GM18861 (cell line): ENCODE measurements at regions not wholly inside any gene's neighbourhood (a gene's known extent, or its start where the extent isn't known, plus 50 kb on each side); places are given as distances from the start of the nearest gene placed in this dataset.
"Not testable (repeated sequence)": the region's sequence is repeated elsewhere in the genome, so short reads cannot be mapped to it uniquely, and the experiment has no call there.

Source experiments
- ATAC-seq: cut with Tn5 transposase; IDR thresholded peaks from one replicate; pipeline ENCODE4 v1.9.1; 2021; ENCODE audit not compliant: unreplicated experiment

GRCh38 chr12:97005174-97005573 is 98.1 kb downstream of the NEDD1 start:
- no peak for ATAC-seq

GRCh38 chr12:97005646-97006045 is 98.6 kb downstream of the NEDD1 start:
- ATAC-seq = no peak

GRCh38 chr12:97006585-97006984 is 99.5 kb downstream of the NEDD1 start:
- ATAC-seq = no peak

- ATAC-seq = no peak
Measured at GRCh38 chr12:97016163-97016562, 109.1 kb downstream of the NEDD1 start.

GRCh38 chr12:97017213-97017612 is 110.2 kb downstream of the NEDD1 start:
- ATAC-seq = no peak

GRCh38 chr12:97022536-97023230 is 115.6 kb downstream of the NEDD1 start:
- no peak for ATAC-seq

GRCh38 chr12:97024393-97024792 is 117.3 kb downstream of the NEDD1 start:
- no peak for ATAC-seq

- ATAC-seq = no peak
Measured at GRCh38 chr12:97026901-97027300, 119.8 kb downstream of the NEDD1 start.

GRCh38 chr12:97027482-97027881 is 120.4 kb downstream of the NEDD1 start:
- ATAC-seq = no peak

GRCh38 chr12:97038131-97038530 is 131.1 kb downstream of the NEDD1 start:
- ATAC-seq = no peak

GRCh38 chr12:97038834-97039233 is 131.8 kb downstream of the NEDD1 start:
- ATAC-seq = no peak

GRCh38 chr12:97046901-97047300 is 139.8 kb downstream of the NEDD1 start:
- ATAC-seq = no peak

GRCh38 chr12:97047361-97047760 is 140.3 kb downstream of the NEDD1 start:
- no peak for ATAC-seq

- ATAC-seq = no peak
Measured at GRCh38 chr12:97048421-97049035, 141.5 kb downstream of the NEDD1 start.

GRCh38 chr12:97050509-97050908 is 143.5 kb downstream of the NEDD1 start:
- ATAC-seq = no peak

- ATAC-seq = no peak
Measured at GRCh38 chr12:97051341-97051740, 144.3 kb downstream of the NEDD1 start.

GRCh38 chr12:97061171-97061570 is 154.1 kb downstream of the NEDD1 start:
- no peak for ATAC-seq

- ATAC-seq = no peak
Measured at GRCh38 chr12:97063292-97063935, 156.4 kb downstream of the NEDD1 start.

GRCh38 chr12:97075161-97075933 is 168.3 kb downstream of the NEDD1 start:
- no peak for ATAC-seq

GRCh38 chr12:97075934-97076630 is 169.0 kb downstream of the NEDD1 start:
- ATAC-seq = no peak

GRCh38 chr12:97076912-97077311 is 169.9 kb downstream of the NEDD1 start:
- ATAC-seq = not testable (repeated sequence)
